Calu3 (cell line): ENCODE measurements at regions not wholly inside any gene's neighbourhood (a gene's known extent, or its start where the extent isn't known, plus 50 kb on each side); places are given as distances from the start of the nearest gene placed in this dataset.

Experiments
- BruUV-seq: library from RNA; stranded (reverse); fragments of 400-500 nt; replicated peaks from 2 replicates; lab custom pipeline; 2021; lab: Mats Ljungman, UMichigan
- CTCF ChIA-PET: fragments of 300-600 bp; sonication (Branson Sonifier 250); formaldehyde crosslinking; loops from one replicate; lab custom pipeline; 2022; ENCODE audit warnings: antibody characterized with exemption; lab: Charles Lee
- DNase-seq: peaks from one replicate; pipeline ENCODE4 v3.0.0; 2022
- H3K27ac Mint-ChIP-seq: one replicate; pipeline ENCODE4 v1.8.0; 2022; ENCODE audit warnings: mixed read lengths; ENCODE audit not compliant: unreplicated experiment
- H3K27me3 Mint-ChIP-seq: one replicate; pipeline ENCODE4 v1.8.0; 2022; ENCODE audit warnings: mixed read lengths; ENCODE audit not compliant: unreplicated experiment
- H3K36me3 Mint-ChIP-seq: one replicate; pipeline ENCODE4 v1.8.0; 2022; ENCODE audit warnings: mild to moderate bottlenecking, moderate library complexity, mixed read lengths; ENCODE audit not compliant: insufficient read depth, unreplicated experiment
- H3K4me1 Mint-ChIP-seq: one replicate; pipeline ENCODE4 v1.8.0; 2022; ENCODE audit warnings: mild to moderate bottlenecking, low read depth, mixed read lengths; ENCODE audit not compliant: unreplicated experiment
- H3K4me3 Mint-ChIP-seq: one replicate; pipeline ENCODE4 v1.8.0; 2022; ENCODE audit warnings: mild to moderate bottlenecking, low read depth, moderate library complexity, mixed read lengths; ENCODE audit not compliant: unreplicated experiment
- H3K9me3 Mint-ChIP-seq: one replicate; pipeline ENCODE4 v1.8.0; 2022; ENCODE audit warnings: low read depth, mixed read lengths; ENCODE audit not compliant: unreplicated experiment
- intact Hi-C: fragments of 100-400 bp; cut with micrococcal nuclease; formaldehyde crosslinking; loops from one replicate; pipeline ENCODE4 v1.10.0; 2022; ENCODE audit not compliant: unreplicated experiment
- TF ChIP-seq, protein P1 (sequence below): fragments of 200-600 bp; IDR thresholded peaks from one replicate; pipeline ENCODE4 v1.8.0; 2022; ENCODE audit warnings: antibody characterized with exemption; ENCODE audit not compliant: unreplicated experiment

DNA sequence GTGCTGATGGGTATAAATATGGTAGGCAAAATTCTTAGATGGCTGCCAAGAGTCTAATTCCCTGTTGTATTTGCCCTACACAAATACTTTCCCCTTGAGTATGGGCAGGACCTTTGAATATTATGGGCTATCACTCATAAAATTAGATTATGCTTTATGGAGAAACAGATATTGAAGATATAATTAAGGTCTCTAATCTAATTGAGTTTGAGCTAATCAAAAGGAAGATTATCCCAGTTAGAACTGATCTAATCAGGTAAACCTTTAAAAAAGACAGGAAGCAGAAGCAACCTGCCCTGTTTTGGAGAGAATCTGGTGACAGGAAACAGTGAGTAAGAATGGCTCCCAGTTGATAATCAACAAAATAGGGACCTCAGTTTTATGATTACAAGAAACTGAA, 609.0 kb upstream of the PRMT6 start:
- H3K4me3 Mint-ChIP-seq = no peak overlapping the region
- no peaks in the 10 kb centered on the region for H3K4me1 Mint-ChIP-seq
- intact Hi-C loops = no loop called here
- peaks cover 4% of the 10 kb centered on the region for H3K9me3 Mint-ChIP-seq
- CTCF ChIA-PET = no interaction called here
- TF ChIP-seq, protein P1, sequence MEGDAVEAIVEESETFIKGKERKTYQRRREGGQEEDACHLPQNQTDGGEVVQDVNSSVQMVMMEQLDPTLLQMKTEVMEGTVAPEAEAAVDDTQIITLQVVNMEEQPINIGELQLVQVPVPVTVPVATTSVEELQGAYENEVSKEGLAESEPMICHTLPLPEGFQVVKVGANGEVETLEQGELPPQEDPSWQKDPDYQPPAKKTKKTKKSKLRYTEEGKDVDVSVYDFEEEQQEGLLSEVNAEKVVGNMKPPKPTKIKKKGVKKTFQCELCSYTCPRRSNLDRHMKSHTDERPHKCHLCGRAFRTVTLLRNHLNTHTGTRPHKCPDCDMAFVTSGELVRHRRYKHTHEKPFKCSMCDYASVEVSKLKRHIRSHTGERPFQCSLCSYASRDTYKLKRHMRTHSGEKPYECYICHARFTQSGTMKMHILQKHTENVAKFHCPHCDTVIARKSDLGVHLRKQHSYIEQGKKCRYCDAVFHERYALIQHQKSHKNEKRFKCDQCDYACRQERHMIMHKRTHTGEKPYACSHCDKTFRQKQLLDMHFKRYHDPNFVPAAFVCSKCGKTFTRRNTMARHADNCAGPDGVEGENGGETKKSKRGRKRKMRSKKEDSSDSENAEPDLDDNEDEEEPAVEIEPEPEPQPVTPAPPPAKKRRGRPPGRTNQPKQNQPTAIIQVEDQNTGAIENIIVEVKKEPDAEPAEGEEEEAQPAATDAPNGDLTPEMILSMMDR = no peak
- no peaks in the 10 kb centered on the region for H3K36me3 Mint-ChIP-seq
- no peak overlapping the region for H3K27ac Mint-ChIP-seq
- BruUV-seq = no TSS peak
- DNase-seq = no peak
- no peaks in the 10 kb centered on the region for H3K27me3 Mint-ChIP-seq

DNA sequence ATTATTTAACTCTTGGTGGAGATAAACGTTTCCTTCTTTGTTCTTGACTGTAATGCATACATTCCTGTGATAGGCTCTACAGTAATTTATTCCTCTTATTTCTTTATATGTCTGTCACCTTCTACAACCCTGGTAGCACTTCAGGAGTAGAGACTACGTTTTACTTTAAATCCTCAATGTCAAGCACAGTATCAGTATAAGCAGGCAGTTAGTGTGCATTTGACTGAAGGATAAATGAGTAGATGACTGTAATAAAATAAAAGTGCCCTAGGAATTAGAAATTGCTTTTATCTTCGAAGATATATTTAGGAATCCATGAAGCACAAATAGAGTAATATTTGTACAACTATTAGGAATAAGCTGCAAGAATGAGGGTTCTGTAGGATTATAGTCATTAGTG, 599.6 kb upstream of the PRMT6 start:
- H3K9me3 Mint-ChIP-seq = peaks cover 3% of the 10 kb centered on the region
- intact Hi-C loops = no loop called here
- TF ChIP-seq, protein P1 = no peak
- no peaks in the 10 kb centered on the region for H3K4me1 Mint-ChIP-seq
- no peaks in the 10 kb centered on the region for H3K27me3 Mint-ChIP-seq
- no peaks in the 10 kb centered on the region for H3K36me3 Mint-ChIP-seq
- DNase-seq = no peak
- no peak overlapping the region for H3K27ac Mint-ChIP-seq
- no peak overlapping the region for H3K4me3 Mint-ChIP-seq
- CTCF ChIA-PET = no interaction called here
- no TSS peak for BruUV-seq

DNA sequence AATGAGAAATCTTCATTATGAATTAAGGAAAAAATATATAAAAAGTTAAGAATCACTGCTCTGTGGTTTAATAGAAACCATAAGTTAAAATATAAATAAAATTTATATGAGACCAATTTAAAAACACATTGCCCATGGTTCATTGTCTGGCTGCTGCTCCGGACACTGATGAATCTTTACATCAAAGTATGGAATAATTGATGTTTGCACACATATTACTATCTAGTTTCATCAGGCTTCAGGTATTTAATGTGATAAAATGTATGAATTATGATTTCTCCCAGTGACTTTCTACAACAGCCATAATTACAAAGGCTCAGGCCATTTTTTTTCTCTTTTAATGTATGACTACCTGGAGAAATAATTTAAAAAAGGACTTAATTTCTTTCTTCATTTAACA, 599.1 kb upstream of the PRMT6 start:
- DNase-seq = no peak
- TF ChIP-seq, protein P1 = no peak
- H3K27me3 Mint-ChIP-seq = no peaks in the 10 kb centered on the region
- intact Hi-C loops = no loop called here
- no peaks in the 10 kb centered on the region for H3K36me3 Mint-ChIP-seq
- BruUV-seq = no TSS peak
- CTCF ChIA-PET = no interaction called here
- H3K4me3 Mint-ChIP-seq = no peak overlapping the region
- H3K4me1 Mint-ChIP-seq = no peaks in the 10 kb centered on the region
- peaks cover 3% of the 10 kb centered on the region for H3K9me3 Mint-ChIP-seq
- H3K27ac Mint-ChIP-seq = no peak overlapping the region

DNA sequence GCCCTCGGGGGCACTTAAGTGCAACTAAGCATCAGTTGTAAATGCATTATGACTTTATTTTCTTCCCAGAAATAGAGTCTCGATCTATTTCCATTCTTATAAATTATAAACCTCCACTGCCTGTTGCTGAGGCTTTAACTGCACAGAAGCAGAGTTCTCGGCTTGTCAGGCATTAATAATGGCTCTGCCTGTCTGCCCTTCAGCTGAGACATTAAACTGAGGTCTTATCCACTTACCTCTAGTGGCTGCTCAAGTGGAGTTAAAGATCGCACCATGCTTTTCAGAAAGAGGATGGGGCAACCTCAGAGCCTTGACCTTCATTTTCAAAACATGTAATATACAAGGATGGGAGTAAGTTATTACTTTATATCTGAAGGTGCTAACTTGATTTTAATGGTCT, 597.6 kb upstream of the PRMT6 start:
- Mint-ChIP-seq H3K36me3 (no peaks in the 10 kb centered on the region), H3K4me1 (no peaks in the 10 kb centered on the region), H3K27ac (no peak overlapping the region), H3K4me3 (no peak overlapping the region), H3K27me3 (no peaks in the 10 kb centered on the region), H3K9me3 (peaks cover 3% of the 10 kb centered on the region)
- intact Hi-C loops = no loop called here
- no peak for DNase-seq
- CTCF ChIA-PET = no interaction called here
- no TSS peak for BruUV-seq
- TF ChIP-seq, protein P1 = no peak
